GM12878 (cell line): ENCODE measurements at regions not wholly inside any gene's neighbourhood (a gene's known extent, or its start where the extent isn't known, plus 50 kb on each side); places are given as distances from the start of the nearest gene placed in this dataset.

Experiments used
- ATF3 ChIP-seq: IDR thresholded peaks from 2 replicates; pipeline ENCODE4 v1.6.1; 2011; ENCODE audit warnings: low read depth, mild to moderate bottlenecking, low read length, moderate library complexity, borderline replicate concordance; ENCODE audit errors: extremely low read depth
- BHLHE40 ChIP-seq, 2 experiments: fragments of 450-650 bp in 1 of 2; IDR thresholded peaks; 2 replicates each; pipeline ENCODE4 v1.6.1; 2011 to 2017; ENCODE audit warnings: low read depth in 2 of 2, borderline replicate concordance in 1 of 2, improper control_type of control experiment in 1 of 2, low read length in 1 of 2, mild to moderate bottlenecking in 1 of 2
- CTCF ChIP-seq, 3 experiments: IDR thresholded peaks in 2 of 3; conservative IDR thresholded peaks in 1 of 3; 2 replicates each; pipeline ENCODE4 v1.5.1; 2011; ENCODE audit warnings: low read depth in 3 of 3, low read length in 3 of 3, mild to moderate bottlenecking in 3 of 3, control low read depth in 2 of 3, moderate library complexity in 2 of 3, inconsistent platforms in 1 of 3, mixed read lengths in 1 of 3; ENCODE audit not compliant: control insufficient read depth in 2 of 3, insufficient read depth in 1 of 3; ENCODE audit errors: extremely low read depth in 1 of 3
- EP300 ChIP-seq, 2 experiments: fragments of 150-350 bp in 1 of 2; IDR thresholded peaks; 2 replicates each; pipeline ENCODE4 v1.6.1; 2011 to 2012; ENCODE audit warnings: low read depth in 2 of 2, low read length in 2 of 2, borderline replicate concordance in 1 of 2, improper control_type of control experiment in 1 of 2, inconsistent platforms in 1 of 2; ENCODE audit not compliant: control insufficient read depth in 1 of 2
- FOXK2 ChIP-seq: fragments of 450-650 bp; IDR thresholded peaks from 2 replicates; pipeline ENCODE4 v1.6.1; 2017; ENCODE audit warnings: mild to moderate bottlenecking, moderate library complexity
- HCFC1 ChIP-seq: fragments of 150-350 bp; IDR thresholded peaks from 2 replicates; pipeline ENCODE4 v1.6.1; 2014; ENCODE audit warnings: low read length
- MEF2A ChIP-seq: IDR thresholded peaks from 2 replicates; pipeline ENCODE4 v1.6.1; 2011; ENCODE audit warnings: low read depth, mild to moderate bottlenecking, low read length, moderate library complexity; ENCODE audit not compliant: insufficient read depth
- MYC ChIP-seq: IDR thresholded peaks from 2 replicates; pipeline ENCODE4 v1.6.1; 2011; ENCODE audit warnings: mild to moderate bottlenecking, low read length, moderate library complexity, inconsistent platforms; ENCODE audit not compliant: insufficient read depth, insufficient replicate concordance, insufficient read length, severe bottlenecking
- NR2C2 ChIP-seq: IDR thresholded peaks from 2 replicates; pipeline ENCODE4 v1.6.1; 2011; ENCODE audit warnings: borderline replicate concordance, low read depth; ENCODE audit not compliant: control insufficient read depth, insufficient read length
- POLR2A ChIP-seq: IDR thresholded peaks from 2 replicates; pipeline ENCODE4 v1.6.1; 2011; ENCODE audit warnings: low read depth, mild to moderate bottlenecking, low read length
- POLR2AphosphoS5 ChIP-seq: IDR thresholded peaks from 2 replicates; pipeline ENCODE4 v1.6.1; 2011; ENCODE audit warnings: mild to moderate bottlenecking, low read length, inconsistent platforms
- STAT1 ChIP-seq: fragments of 450-650 bp; conservative IDR thresholded peaks from 2 replicates; pipeline ENCODE4 v1.6.1; 2014; ENCODE audit warnings: antibody characterized with exemption, mild to moderate bottlenecking
- USF1 ChIP-seq: IDR thresholded peaks from 2 replicates; pipeline ENCODE4 v1.6.1; 2011; ENCODE audit warnings: borderline replicate concordance, low read depth, mild to moderate bottlenecking, moderate library complexity, mixed read lengths, low read length; ENCODE audit not compliant: insufficient read depth; ENCODE audit errors: extremely low read length

- TF ChIP-seq CTCF (IDR thresholded peaks at IDR 0.05 in 2 of 3, conservative IDR thresholded peaks at IDR 0.05 in 1 of 3; ENCODE audit: control insufficient read depth in 2 of 3, extremely low read depth in 1 of 3, insufficient read depth in 1 of 3, low read depth in 3 of 3, low read length in 3 of 3) (no peak), ATF3 (no peak), BHLHE40 (IDR thresholded peaks at IDR 0.05; ENCODE audit: borderline replicate concordance in 1 of 2, low read depth in 2 of 2, low read length in 1 of 2) (no peak), NR2C2 (no peak), USF1 (no peak), MYC (no peak), STAT1 (no peak), HCFC1 (no peak), POLR2A (no peak), POLR2AphosphoS5 (no peak), MEF2A (no peak), EP300 (IDR thresholded peaks at IDR 0.05; ENCODE audit: borderline replicate concordance in 1 of 2, control insufficient read depth in 1 of 2, low read depth in 2 of 2, low read length in 2 of 2) (no peak), FOXK2 (no peak)
These were observed 76.2 kb upstream of the ARHGAP32 start for GRCh38 chr11:129268371-129268770.
